ENCODE measurements at regions not wholly inside any gene's neighbourhood (a gene's known extent, or its start where the extent isn't known, plus 50 kb on each side); places are given as distances from the start of the nearest gene placed in this dataset.

DNA sequence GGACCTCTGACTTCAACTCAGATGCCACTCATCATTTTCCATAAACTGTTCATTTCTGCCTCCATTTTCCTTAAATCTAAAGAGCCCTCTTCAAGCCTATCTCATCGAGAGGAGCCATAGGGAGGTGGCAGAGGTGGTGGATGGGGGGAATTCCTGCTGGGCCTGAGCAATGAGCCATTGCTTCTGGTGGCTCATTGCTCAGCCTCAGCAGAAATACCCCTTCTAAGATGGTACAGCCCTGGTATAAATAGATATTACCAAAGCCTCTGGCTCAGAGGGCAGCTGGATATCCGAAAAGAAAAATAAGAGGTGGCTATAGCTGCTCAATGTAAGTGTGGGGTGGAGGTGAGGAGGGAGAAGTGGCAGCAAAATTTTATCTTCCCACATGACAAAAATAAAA is 313.5 kb downstream of the CAAP1 start:
- no peaks in the 10 kb centered on the region for H4K20me1 ChIP-seq (ENCODE audit: insufficient read depth, low read length)
- H3K4me1 ChIP-seq (ENCODE audit: insufficient read depth, low read length), result no peaks in the 10 kb centered on the region
- H3K79me2 ChIP-seq (ENCODE audit: insufficient read depth, low read length), result no peaks in the 10 kb centered on the region
- H3K27me3 ChIP-seq (ENCODE audit: insufficient read depth, low read length), result no peaks in the 10 kb centered on the region
- H3K36me3 ChIP-seq (ENCODE audit: insufficient read depth, low read length), result no peaks in the 10 kb centered on the region
- no peak overlapping the region for H3K27ac ChIP-seq (ENCODE audit: low read depth, low read length)
- DNase-seq (ENCODE audit: insufficient read length, low spot score, missing footprints), result no peak
- H3K4me3 ChIP-seq (ENCODE audit: insufficient read depth, low read length), result no peak overlapping the region
- TF ChIP-seq, protein P1, sequence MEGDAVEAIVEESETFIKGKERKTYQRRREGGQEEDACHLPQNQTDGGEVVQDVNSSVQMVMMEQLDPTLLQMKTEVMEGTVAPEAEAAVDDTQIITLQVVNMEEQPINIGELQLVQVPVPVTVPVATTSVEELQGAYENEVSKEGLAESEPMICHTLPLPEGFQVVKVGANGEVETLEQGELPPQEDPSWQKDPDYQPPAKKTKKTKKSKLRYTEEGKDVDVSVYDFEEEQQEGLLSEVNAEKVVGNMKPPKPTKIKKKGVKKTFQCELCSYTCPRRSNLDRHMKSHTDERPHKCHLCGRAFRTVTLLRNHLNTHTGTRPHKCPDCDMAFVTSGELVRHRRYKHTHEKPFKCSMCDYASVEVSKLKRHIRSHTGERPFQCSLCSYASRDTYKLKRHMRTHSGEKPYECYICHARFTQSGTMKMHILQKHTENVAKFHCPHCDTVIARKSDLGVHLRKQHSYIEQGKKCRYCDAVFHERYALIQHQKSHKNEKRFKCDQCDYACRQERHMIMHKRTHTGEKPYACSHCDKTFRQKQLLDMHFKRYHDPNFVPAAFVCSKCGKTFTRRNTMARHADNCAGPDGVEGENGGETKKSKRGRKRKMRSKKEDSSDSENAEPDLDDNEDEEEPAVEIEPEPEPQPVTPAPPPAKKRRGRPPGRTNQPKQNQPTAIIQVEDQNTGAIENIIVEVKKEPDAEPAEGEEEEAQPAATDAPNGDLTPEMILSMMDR (IDR thresholded peaks at IDR 0.05; ENCODE audit: extremely low read depth, low read depth, low read length), result no peak
- no peaks in the 10 kb centered on the region for H3K9me3 ChIP-seq (ENCODE audit: low read depth, low read length)
- H2AFZ ChIP-seq (ENCODE audit: low read length), result no peak overlapping the region
- no peak overlapping the region for H3K4me2 ChIP-seq (ENCODE audit: insufficient read depth, low read length)

DNA sequence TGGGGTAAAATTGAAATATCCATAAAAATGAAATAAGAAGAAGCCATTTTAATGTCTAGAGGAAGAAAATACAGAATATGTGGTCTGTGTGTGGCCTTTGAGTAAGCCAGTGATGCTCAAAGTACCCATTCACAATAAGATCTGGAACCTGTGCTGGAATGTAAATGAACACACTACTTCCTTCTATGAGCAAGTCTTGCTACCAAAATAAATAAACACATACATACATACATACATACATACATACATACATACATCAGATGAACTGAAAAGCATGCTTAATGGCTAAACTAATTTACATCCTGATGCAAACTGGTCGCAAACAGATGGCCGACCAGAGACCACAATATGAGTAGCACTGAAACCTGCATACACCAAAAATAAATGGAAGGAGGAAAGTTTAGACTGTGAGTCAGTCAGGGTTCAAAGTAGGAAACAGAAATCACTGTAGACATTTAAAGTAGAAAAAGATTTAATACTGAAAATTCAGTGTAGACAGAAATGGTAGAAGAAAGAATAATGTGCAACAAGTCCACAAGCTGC is 317.6 kb downstream of the CAAP1 start:
- Histone ChIP-seq H3K79me2 (ENCODE audit: insufficient read depth, low read length) (no peaks in the 10 kb centered on the region), H4K20me1 (ENCODE audit: insufficient read depth, low read length) (no peaks in the 10 kb centered on the region), H3K4me2 (ENCODE audit: insufficient read depth, low read length) (no peak overlapping the region), H3K4me3 (ENCODE audit: insufficient read depth, low read length) (no peak overlapping the region), H3K27ac (ENCODE audit: low read depth, low read length) (no peak overlapping the region), H2AFZ (ENCODE audit: low read length) (no peak overlapping the region), H3K27me3 (ENCODE audit: insufficient read depth, low read length) (no peaks in the 10 kb centered on the region), H3K4me1 (ENCODE audit: insufficient read depth, low read length) (no peaks in the 10 kb centered on the region), H3K9me3 (ENCODE audit: low read depth, low read length) (no peaks in the 10 kb centered on the region), H3K36me3 (ENCODE audit: insufficient read depth, low read length) (no peaks in the 10 kb centered on the region)
- TF ChIP-seq, protein P1 (IDR thresholded peaks at IDR 0.05; ENCODE audit: extremely low read depth, low read depth, low read length), result no peak
- DNase-seq (ENCODE audit: insufficient read length, low spot score, missing footprints), result no peak

DNA sequence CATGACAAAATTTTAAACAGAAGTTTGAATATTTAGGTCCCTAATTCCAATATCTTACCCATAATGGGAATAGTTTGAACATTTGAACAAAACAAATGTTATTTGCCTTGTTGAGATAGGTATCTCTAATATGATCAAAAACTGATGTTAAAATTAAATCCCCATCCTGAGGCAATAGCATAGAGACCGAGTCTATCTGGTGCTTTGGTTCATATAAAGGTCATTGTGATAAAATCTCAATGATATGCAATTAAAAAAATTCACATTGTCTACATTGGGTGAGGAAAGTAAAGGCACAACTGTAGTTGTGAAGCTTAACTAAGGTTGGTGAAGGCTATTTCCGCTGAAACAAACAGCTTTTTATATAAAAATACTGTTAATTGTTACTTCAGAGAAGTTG is 318.3 kb downstream of the CAAP1 start:
- H3K27me3 ChIP-seq (ENCODE audit: insufficient read depth, low read length), result no peaks in the 10 kb centered on the region
- no peak overlapping the region for H3K4me2 ChIP-seq (ENCODE audit: insufficient read depth, low read length)
- TF ChIP-seq, protein P1 (IDR thresholded peaks at IDR 0.05; ENCODE audit: extremely low read depth, low read depth, low read length), result no peak
- H3K36me3 ChIP-seq (ENCODE audit: insufficient read depth, low read length), result no peaks in the 10 kb centered on the region
- no peaks in the 10 kb centered on the region for H3K79me2 ChIP-seq (ENCODE audit: insufficient read depth, low read length)
- no peak for DNase-seq (ENCODE audit: insufficient read length, low spot score, missing footprints)
- no peaks in the 10 kb centered on the region for H4K20me1 ChIP-seq (ENCODE audit: insufficient read depth, low read length)
- no peaks in the 10 kb centered on the region for H3K9me3 ChIP-seq (ENCODE audit: low read depth, low read length)
- no peak overlapping the region for H2AFZ ChIP-seq (ENCODE audit: low read length)
- no peak overlapping the region for H3K4me3 ChIP-seq (ENCODE audit: insufficient read depth, low read length)
- H3K27ac ChIP-seq (ENCODE audit: low read depth, low read length), result no peak overlapping the region
- no peaks in the 10 kb centered on the region for H3K4me1 ChIP-seq (ENCODE audit: insufficient read depth, low read length)

DNA sequence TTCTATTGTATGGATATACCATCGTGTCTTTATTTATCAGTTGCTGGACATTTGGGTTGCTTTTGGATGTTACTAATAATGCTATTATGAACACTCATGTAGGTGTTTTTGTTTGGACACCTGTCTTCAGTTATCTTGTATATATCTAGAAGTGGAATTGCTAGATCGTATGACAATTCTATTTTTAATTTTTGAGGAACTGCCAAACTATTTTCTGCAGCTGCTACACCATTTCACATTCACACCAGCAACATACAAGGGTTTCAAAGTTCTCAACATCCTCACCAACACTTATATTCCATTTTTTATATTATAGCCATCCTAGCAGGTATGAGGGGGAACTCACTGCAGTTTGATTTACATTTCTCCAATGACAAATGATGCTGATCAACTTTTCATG is 324.6 kb downstream of the CAAP1 start:
- no peak overlapping the region for H2AFZ ChIP-seq (ENCODE audit: low read length)
- no peak overlapping the region for H3K4me3 ChIP-seq (ENCODE audit: insufficient read depth, low read length)
- no peaks in the 10 kb centered on the region for H4K20me1 ChIP-seq (ENCODE audit: insufficient read depth, low read length)
- no peaks in the 10 kb centered on the region for H3K27me3 ChIP-seq (ENCODE audit: insufficient read depth, low read length)
- TF ChIP-seq, protein P1 (IDR thresholded peaks at IDR 0.05; ENCODE audit: extremely low read depth, low read depth, low read length), result no peak
- no peaks in the 10 kb centered on the region for H3K36me3 ChIP-seq (ENCODE audit: insufficient read depth, low read length)
- no peak overlapping the region for H3K4me2 ChIP-seq (ENCODE audit: insufficient read depth, low read length)
- no peaks in the 10 kb centered on the region for H3K4me1 ChIP-seq (ENCODE audit: insufficient read depth, low read length)
- H3K9me3 ChIP-seq (ENCODE audit: low read depth, low read length), result no peaks in the 10 kb centered on the region
- no peak overlapping the region for H3K27ac ChIP-seq (ENCODE audit: low read depth, low read length)
- no peak for DNase-seq (ENCODE audit: insufficient read length, low spot score, missing footprints)
- no peaks in the 10 kb centered on the region for H3K79me2 ChIP-seq (ENCODE audit: insufficient read depth, low read length)

All from osteoblast (primary cell).